ENCODE measurements at regions not wholly inside any gene's neighbourhood (a gene's known extent, or its start where the extent isn't known, plus 50 kb on each side); places are given as distances from the start of the nearest gene placed in this dataset.

DNA sequence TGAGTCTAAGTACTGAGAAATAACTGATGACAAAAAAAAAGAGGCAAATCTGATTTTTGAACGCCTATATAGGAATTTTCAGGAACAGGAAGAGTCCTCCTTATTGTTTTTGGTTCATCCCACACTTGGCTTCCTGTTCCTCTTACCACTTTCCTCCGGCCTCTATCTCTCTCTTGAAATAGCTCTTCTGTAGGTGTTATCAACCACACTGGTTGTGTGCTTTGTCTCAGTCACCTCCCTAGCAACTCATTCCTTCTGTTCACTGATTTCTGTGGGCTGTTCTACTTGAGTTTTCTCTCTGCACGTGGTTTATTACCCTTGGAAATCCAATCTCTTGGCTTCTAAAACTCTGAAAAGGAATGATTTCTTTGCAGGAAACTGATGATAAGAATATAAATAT is 78.7 kb upstream of the C11orf87 start:
- no peak overlapping the region for H3K27ac ChIP-seq (ENCODE audit: poor library complexity, severe bottlenecking)
- H3K36me3 ChIP-seq (ENCODE audit: low read depth): no peaks in the 10 kb centered on the region
- TF ChIP-seq, protein P1, sequence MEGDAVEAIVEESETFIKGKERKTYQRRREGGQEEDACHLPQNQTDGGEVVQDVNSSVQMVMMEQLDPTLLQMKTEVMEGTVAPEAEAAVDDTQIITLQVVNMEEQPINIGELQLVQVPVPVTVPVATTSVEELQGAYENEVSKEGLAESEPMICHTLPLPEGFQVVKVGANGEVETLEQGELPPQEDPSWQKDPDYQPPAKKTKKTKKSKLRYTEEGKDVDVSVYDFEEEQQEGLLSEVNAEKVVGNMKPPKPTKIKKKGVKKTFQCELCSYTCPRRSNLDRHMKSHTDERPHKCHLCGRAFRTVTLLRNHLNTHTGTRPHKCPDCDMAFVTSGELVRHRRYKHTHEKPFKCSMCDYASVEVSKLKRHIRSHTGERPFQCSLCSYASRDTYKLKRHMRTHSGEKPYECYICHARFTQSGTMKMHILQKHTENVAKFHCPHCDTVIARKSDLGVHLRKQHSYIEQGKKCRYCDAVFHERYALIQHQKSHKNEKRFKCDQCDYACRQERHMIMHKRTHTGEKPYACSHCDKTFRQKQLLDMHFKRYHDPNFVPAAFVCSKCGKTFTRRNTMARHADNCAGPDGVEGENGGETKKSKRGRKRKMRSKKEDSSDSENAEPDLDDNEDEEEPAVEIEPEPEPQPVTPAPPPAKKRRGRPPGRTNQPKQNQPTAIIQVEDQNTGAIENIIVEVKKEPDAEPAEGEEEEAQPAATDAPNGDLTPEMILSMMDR (IDR thresholded peaks at IDR 0.05; ENCODE audit: poor library complexity, severe bottlenecking): no peak
- H3K4me1 ChIP-seq (ENCODE audit: insufficient read depth, poor library complexity, severe bottlenecking): no peaks in the 10 kb centered on the region
- DNase-seq (ENCODE audit: low spot score) (no peak), ATAC-seq (ENCODE audit: low read depth) (no peak)
- H3K27me3 ChIP-seq (ENCODE audit: insufficient read depth, poor library complexity, severe bottlenecking): no peaks in the 10 kb centered on the region
- H3K9me3 ChIP-seq (ENCODE audit: severe bottlenecking): no peaks in the 10 kb centered on the region
- no peak overlapping the region for H3K4me3 ChIP-seq (ENCODE audit: severe bottlenecking)

DNA sequence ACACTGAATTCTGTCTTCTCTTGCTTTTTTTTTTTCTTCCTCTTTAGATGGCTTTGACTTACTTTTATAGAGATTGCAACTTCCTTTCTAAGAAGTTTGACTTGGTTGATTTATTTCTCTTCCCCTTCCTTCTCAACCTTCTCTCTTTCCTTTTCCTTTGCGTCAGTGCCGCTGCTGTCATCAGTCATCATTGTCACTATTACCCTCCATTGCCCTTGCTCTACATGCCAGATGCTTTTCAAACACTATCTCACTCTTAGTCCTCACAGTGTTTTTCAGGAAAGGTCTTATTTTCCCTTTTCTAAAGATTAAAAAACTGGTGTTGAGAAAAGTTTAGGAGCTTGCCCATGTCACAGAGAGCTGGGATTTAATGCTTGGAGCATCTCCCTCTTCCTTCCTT is 74.7 kb upstream of the C11orf87 start:
- Histone ChIP-seq H3K9me3 (ENCODE audit: severe bottlenecking) (no peaks in the 10 kb centered on the region), H3K36me3 (ENCODE audit: low read depth) (no peaks in the 10 kb centered on the region), H3K4me1 (ENCODE audit: insufficient read depth, poor library complexity, severe bottlenecking) (no peaks in the 10 kb centered on the region), H3K27me3 (ENCODE audit: insufficient read depth, poor library complexity, severe bottlenecking) (no peaks in the 10 kb centered on the region), H3K4me3 (ENCODE audit: severe bottlenecking) (no peak overlapping the region), H3K27ac (ENCODE audit: poor library complexity, severe bottlenecking) (no peak overlapping the region)
- no peak for ATAC-seq (ENCODE audit: low read depth)
- TF ChIP-seq, protein P1 (IDR thresholded peaks at IDR 0.05; ENCODE audit: poor library complexity, severe bottlenecking): no peak
- DNase-seq (ENCODE audit: low spot score): no peak

GRCh38 chr11:109349276-109350080 is 72.5 kb upstream of the C11orf87 start:
- ATAC-seq (ENCODE audit: low read depth) (no peak), DNase-seq (ENCODE audit: low spot score) (no peak)
- Histone ChIP-seq H3K9me3 (ENCODE audit: severe bottlenecking) (no peaks in the 10 kb centered on the region), H3K4me1 (ENCODE audit: insufficient read depth, poor library complexity, severe bottlenecking) (no peaks in the 10 kb centered on the region), H3K36me3 (ENCODE audit: low read depth) (no peaks in the 10 kb centered on the region), H3K4me3 (ENCODE audit: severe bottlenecking) (no peak overlapping the region), H3K27ac (ENCODE audit: poor library complexity, severe bottlenecking) (no peak overlapping the region), H3K27me3 (ENCODE audit: insufficient read depth, poor library complexity, severe bottlenecking) (no peaks in the 10 kb centered on the region)
- TF ChIP-seq, protein P1 (IDR thresholded peaks at IDR 0.05; ENCODE audit: poor library complexity, severe bottlenecking): no peak

DNA sequence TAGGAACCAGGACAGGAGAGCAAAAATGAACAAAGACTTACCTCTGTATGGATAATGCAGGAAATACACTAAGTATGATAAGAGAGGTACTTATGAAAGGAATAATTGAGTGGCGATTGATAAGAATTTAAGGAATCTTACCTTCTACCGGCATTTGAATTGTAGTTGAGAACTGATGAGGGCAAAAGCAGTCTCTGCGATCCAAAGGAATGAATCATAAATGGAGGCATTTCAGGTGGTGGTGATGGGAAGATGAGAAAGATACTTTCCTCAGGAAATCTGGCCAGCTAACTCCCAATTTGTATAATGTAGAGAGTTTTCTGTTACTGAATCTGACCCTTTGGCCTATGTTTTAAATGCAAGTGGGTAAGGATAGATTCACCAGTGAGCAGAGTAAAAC is 71.9 kb upstream of the C11orf87 start:
- Histone ChIP-seq H3K27ac (ENCODE audit: poor library complexity, severe bottlenecking) (no peak overlapping the region), H3K4me1 (ENCODE audit: insufficient read depth, poor library complexity, severe bottlenecking) (no peaks in the 10 kb centered on the region), H3K27me3 (ENCODE audit: insufficient read depth, poor library complexity, severe bottlenecking) (no peaks in the 10 kb centered on the region), H3K9me3 (ENCODE audit: severe bottlenecking) (no peaks in the 10 kb centered on the region), H3K36me3 (ENCODE audit: low read depth) (no peaks in the 10 kb centered on the region), H3K4me3 (ENCODE audit: severe bottlenecking) (no peak overlapping the region)
- DNase-seq (ENCODE audit: low spot score) (no peak), ATAC-seq (ENCODE audit: low read depth) (no peak)
- TF ChIP-seq, protein P1 (IDR thresholded peaks at IDR 0.05; ENCODE audit: poor library complexity, severe bottlenecking): no peak

GRCh38 chr11:109362059-109362458 is 59.9 kb upstream of the C11orf87 start:
- Histone ChIP-seq H3K4me1 (ENCODE audit: insufficient read depth, poor library complexity, severe bottlenecking) (no peaks in the 10 kb centered on the region), H3K9me3 (ENCODE audit: severe bottlenecking) (no peaks in the 10 kb centered on the region), H3K27ac (ENCODE audit: poor library complexity, severe bottlenecking) (no peak overlapping the region), H3K27me3 (ENCODE audit: insufficient read depth, poor library complexity, severe bottlenecking) (no peaks in the 10 kb centered on the region), H3K36me3 (ENCODE audit: low read depth) (no peaks in the 10 kb centered on the region), H3K4me3 (ENCODE audit: severe bottlenecking) (no peak overlapping the region)
- ATAC-seq (ENCODE audit: low read depth) (no peak), DNase-seq (ENCODE audit: low spot score) (no peak)
- TF ChIP-seq, protein P1 (IDR thresholded peaks at IDR 0.05; ENCODE audit: poor library complexity, severe bottlenecking): no peak
